Spleen (tissue), 7 donors: ENCODE measurements at regions not wholly inside any gene's neighbourhood (a gene's known extent, or its start where the extent isn't known, plus 50 kb on each side); places are given as distances from the start of the nearest gene placed in this dataset.

ENCODE experiments used
- POLR2A ChIP-seq, 3 donors: fragments of 450-650 bp; IDR thresholded peaks; one replicate each; pipeline ENCODE4 v1.5.1; 2017; ENCODE audit warnings: antibody characterized with exemption in 3 of 3, mild to moderate bottlenecking in 1 of 3
- TF ChIP-seq, protein P1 (sequence below), 11 experiments: fragments of 200-600 bp in 7 of 11; fragments of 450-650 bp in 4 of 11; sonication (generic) in 4 of 11; IDR thresholded peaks in 8 of 11; conservative IDR thresholded peaks in 3 of 11; 1 replicate in 7 of 11; 2 replicates in 4 of 11; pipeline versions ENCODE4 v1.4.0 to v1.8.0; 2016 to 2021; ENCODE audit warnings: antibody characterized with exemption in 11 of 11, inconsistent platforms in 4 of 11, mild to moderate bottlenecking in 1 of 11
- donor health status: DM: no; HTN: no; CAD: no; lungs with moderate emphysema.
- donor health status: DM: no; HTN: no; CAD: no.
- donor health status: DM: no; HTN: no; CAD: no.

DNA sequence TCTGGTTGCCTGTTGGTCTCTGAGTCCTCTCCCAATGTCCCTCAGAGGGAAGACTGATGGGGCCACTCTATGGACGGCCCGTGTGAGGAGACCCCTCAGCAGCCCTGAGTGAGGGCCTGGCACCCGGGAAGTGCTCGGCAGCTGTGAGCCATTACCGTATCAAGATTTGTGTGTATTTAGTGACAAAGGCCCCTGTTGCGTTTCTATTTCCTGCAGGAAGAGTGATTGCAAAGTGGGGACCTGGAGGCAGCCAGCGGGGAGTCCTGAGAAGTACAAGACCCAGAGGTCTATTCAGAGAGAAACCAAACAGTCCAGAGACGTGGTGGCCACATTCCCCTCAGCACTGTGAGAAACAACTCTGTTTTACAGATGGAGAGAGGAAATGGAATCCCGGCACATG, 51.1 kb upstream of the CHST15 start:
- no peak for TF ChIP-seq POLR2A (IDR thresholded peaks at IDR 0.05)
- TF ChIP-seq, protein P1, sequence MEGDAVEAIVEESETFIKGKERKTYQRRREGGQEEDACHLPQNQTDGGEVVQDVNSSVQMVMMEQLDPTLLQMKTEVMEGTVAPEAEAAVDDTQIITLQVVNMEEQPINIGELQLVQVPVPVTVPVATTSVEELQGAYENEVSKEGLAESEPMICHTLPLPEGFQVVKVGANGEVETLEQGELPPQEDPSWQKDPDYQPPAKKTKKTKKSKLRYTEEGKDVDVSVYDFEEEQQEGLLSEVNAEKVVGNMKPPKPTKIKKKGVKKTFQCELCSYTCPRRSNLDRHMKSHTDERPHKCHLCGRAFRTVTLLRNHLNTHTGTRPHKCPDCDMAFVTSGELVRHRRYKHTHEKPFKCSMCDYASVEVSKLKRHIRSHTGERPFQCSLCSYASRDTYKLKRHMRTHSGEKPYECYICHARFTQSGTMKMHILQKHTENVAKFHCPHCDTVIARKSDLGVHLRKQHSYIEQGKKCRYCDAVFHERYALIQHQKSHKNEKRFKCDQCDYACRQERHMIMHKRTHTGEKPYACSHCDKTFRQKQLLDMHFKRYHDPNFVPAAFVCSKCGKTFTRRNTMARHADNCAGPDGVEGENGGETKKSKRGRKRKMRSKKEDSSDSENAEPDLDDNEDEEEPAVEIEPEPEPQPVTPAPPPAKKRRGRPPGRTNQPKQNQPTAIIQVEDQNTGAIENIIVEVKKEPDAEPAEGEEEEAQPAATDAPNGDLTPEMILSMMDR (IDR thresholded peaks at IDR 0.05 in 8 of 11, conservative IDR thresholded peaks at IDR 0.05 in 3 of 11): no peak
